ENCODE measurements at regions not wholly inside any gene's neighbourhood (a gene's known extent, or its start where the extent isn't known, plus 50 kb on each side); places are given as distances from the start of the nearest gene placed in this dataset.

DNA sequence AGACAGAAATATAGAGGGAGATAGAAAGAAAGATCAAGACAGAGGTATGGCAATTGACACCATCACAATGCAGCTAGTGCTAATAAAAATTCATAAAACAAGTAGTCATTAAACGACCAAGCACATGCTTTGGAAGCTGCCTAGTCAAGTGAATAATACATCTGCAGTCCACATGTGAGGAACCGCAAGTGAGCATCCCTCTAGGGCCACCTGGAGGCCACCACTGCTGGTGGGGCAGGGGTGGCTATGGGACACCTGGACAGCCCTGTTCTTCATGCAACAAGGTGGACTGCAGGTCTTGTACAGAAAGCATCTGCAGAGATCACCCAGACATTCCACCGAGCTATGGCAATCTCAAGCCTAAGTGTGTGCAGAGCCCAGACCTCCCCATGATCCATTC lies 451.1 kb upstream of the PFKP start:
- Histone ChIP-seq H3K9me3 (no peaks in the 10 kb centered on the region), H3K36me3 (no peaks in the 10 kb centered on the region), H3K27me3 (no peaks in the 10 kb centered on the region), H3K27ac (no peak overlapping the region), H3K4me1 (no peaks in the 10 kb centered on the region), H3K4me3 (no peak overlapping the region)
- WGBS, 2 donors (ENCODE audit: low coverage in 1 of 2), result 25 to 64% methylated on average over 1 to 3 of the region's 3 CpGs
- in situ Hi-C loops (cut with MboI; ENCODE audit: low pct_ligation_motif_present in 1 of 4, low pct_unique_long_range_greater_than_20kb in 1 of 4, low sequenced_read_pairs in 3 of 4) (no loop called here), intact Hi-C loops (cut with DNase I; ENCODE audit: low total_unique reads) (no loop called here)
- DNase-seq, result no peak
- TF ChIP-seq POLR2A (IDR thresholded peaks at IDR 0.05) (no peak), POLR2AphosphoS5 (IDR thresholded peaks at IDR 0.05) (no peak), EP300 (IDR thresholded peaks at IDR 0.05; ENCODE audit: low read depth) (no peak)
- TF ChIP-seq, protein P1, sequence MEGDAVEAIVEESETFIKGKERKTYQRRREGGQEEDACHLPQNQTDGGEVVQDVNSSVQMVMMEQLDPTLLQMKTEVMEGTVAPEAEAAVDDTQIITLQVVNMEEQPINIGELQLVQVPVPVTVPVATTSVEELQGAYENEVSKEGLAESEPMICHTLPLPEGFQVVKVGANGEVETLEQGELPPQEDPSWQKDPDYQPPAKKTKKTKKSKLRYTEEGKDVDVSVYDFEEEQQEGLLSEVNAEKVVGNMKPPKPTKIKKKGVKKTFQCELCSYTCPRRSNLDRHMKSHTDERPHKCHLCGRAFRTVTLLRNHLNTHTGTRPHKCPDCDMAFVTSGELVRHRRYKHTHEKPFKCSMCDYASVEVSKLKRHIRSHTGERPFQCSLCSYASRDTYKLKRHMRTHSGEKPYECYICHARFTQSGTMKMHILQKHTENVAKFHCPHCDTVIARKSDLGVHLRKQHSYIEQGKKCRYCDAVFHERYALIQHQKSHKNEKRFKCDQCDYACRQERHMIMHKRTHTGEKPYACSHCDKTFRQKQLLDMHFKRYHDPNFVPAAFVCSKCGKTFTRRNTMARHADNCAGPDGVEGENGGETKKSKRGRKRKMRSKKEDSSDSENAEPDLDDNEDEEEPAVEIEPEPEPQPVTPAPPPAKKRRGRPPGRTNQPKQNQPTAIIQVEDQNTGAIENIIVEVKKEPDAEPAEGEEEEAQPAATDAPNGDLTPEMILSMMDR (IDR thresholded peaks at IDR 0.05), result no peak

DNA sequence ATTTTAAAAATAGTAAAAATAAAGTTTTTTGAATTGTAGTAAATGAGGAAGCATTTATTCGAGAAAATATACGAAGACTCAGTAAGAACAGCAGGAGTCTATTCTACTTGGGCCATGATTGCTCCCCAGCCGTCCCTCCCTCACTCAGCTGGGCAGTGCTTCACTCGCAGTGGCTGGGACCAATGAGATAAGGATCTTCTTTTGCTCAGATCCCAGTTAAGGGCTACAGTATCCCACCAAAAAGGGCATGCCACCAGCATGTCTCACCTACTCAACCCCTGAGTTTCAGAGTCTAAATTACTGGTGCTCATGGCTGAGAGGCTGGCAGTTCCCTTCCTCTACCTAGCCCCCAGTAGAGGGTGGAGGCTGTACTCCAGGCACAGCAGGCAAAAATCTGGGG lies 455.7 kb upstream of the PFKP start:
- H3K4me3 ChIP-seq, result no peak overlapping the region
- no peak overlapping the region for H3K27ac ChIP-seq
- WGBS, 2 donors (ENCODE audit: low coverage in 1 of 2), result 64 to 69% methylated on average over 4 of the region's 4 CpGs
- in situ Hi-C loops (cut with MboI; ENCODE audit: low pct_ligation_motif_present in 1 of 4, low pct_unique_long_range_greater_than_20kb in 1 of 4, low sequenced_read_pairs in 3 of 4), result no loop called here
- DNase-seq, result no peak
- no peaks in the 10 kb centered on the region for H3K4me1 ChIP-seq
- H3K36me3 ChIP-seq, result no peaks in the 10 kb centered on the region
- intact Hi-C loops (cut with DNase I; ENCODE audit: low total_unique reads), result no loop called here
- TF ChIP-seq, protein P1 (IDR thresholded peaks at IDR 0.05), result no peak
- TF ChIP-seq POLR2AphosphoS5 (IDR thresholded peaks at IDR 0.05) (no peak), POLR2A (IDR thresholded peaks at IDR 0.05) (no peak), EP300 (IDR thresholded peaks at IDR 0.05; ENCODE audit: low read depth) (no peak)
- H3K27me3 ChIP-seq, result no peaks in the 10 kb centered on the region
- H3K9me3 ChIP-seq, result no peaks in the 10 kb centered on the region

DNA sequence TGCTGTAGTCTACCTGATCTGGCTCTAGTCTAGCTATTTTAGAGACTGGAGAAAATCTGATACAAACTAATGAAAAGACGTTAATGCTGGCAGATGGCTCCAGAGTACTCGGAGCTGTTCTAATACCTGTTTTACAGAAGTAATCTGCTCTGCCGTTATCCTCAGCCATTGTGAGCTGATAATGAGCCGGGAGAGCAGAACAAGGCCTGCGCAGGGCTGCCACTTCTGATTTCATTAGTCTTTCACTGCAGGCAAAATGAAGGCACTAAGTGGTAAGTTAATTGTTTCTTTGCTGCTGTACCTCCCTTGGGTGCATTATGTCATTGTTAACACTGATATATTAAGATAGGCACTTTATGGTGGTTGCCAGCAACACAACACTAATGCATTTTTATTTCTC lies 456.4 kb upstream of the PFKP start:
- TF ChIP-seq, protein P1 (IDR thresholded peaks at IDR 0.05), result no peak
- TF ChIP-seq POLR2A (IDR thresholded peaks at IDR 0.05), result no peak
- TF ChIP-seq POLR2AphosphoS5 (IDR thresholded peaks at IDR 0.05), result no peak
- no peak for TF ChIP-seq EP300 (IDR thresholded peaks at IDR 0.05; ENCODE audit: low read depth)
- intact Hi-C loops (cut with DNase I; ENCODE audit: low total_unique reads) (no loop called here), in situ Hi-C loops (cut with MboI; ENCODE audit: low pct_ligation_motif_present in 1 of 4, low pct_unique_long_range_greater_than_20kb in 1 of 4, low sequenced_read_pairs in 3 of 4) (no loop called here)
- Histone ChIP-seq H3K9me3 (no peaks in the 10 kb centered on the region), H3K4me3 (no peak overlapping the region), H3K36me3 (no peaks in the 10 kb centered on the region), H3K27ac (no peak overlapping the region), H3K4me1 (no peaks in the 10 kb centered on the region), H3K27me3 (no peaks in the 10 kb centered on the region)
- DNase-seq, result no peak
- 53 to 56% methylated on average over 4 to 5 of the region's 5 CpGs for WGBS, 2 donors (ENCODE audit: low coverage in 1 of 2)

DNA sequence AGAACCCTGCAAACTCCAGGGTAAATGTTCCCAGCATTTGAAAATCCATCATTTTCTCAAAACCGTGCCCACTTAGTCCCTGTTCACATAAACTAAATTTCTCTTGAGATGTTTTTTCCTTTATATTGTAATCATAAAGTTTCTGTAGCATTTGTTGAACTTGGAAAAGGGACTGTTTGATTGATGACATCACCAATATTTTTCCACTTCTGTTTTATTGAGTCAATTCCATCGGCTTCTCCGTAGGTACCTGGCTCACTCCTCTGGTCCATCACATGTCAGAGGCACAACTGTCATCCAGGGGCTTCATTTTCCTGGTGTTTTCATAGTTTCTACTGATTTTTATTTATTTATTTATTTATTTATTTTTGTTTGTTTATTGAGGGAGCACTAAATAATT lies 462.5 kb upstream of the PFKP start:
- no peak overlapping the region for H3K4me3 ChIP-seq
- no peaks in the 10 kb centered on the region for H3K9me3 ChIP-seq
- no peak for DNase-seq
- H3K27ac ChIP-seq, result no peak overlapping the region
- no peaks in the 10 kb centered on the region for H3K27me3 ChIP-seq
- 76 to 82% methylated on average over 3 of the region's 3 CpGs for WGBS, 2 donors (ENCODE audit: low coverage in 1 of 2)
- in situ Hi-C loops (cut with MboI; ENCODE audit: low pct_ligation_motif_present in 1 of 4, low pct_unique_long_range_greater_than_20kb in 1 of 4, low sequenced_read_pairs in 3 of 4), result no loop called here
- no peaks in the 10 kb centered on the region for H3K36me3 ChIP-seq
- intact Hi-C loops (cut with DNase I; ENCODE audit: low total_unique reads), result no loop called here
- TF ChIP-seq EP300 (IDR thresholded peaks at IDR 0.05; ENCODE audit: low read depth) (no peak), POLR2AphosphoS5 (IDR thresholded peaks at IDR 0.05) (no peak), POLR2A (IDR thresholded peaks at IDR 0.05) (no peak)
- TF ChIP-seq, protein P1 (IDR thresholded peaks at IDR 0.05), result no peak
- no peaks in the 10 kb centered on the region for H3K4me1 ChIP-seq
